Renal cortical epithelial cell (primary cell): ENCODE measurements at regions not wholly inside any gene's neighbourhood (a gene's known extent, or its start where the extent isn't known, plus 50 kb on each side); places are given as distances from the start of the nearest gene placed in this dataset.
"Not testable (repeated sequence)": the region's sequence is repeated elsewhere in the genome, so short reads cannot be mapped to it uniquely, and the experiment has no call there.

Experiments used
- DNase-seq: peaks from one replicate; pipeline ENCODE4 v3.0.0-alpha.2; 2011; ENCODE audit warnings: low read depth

DNA sequence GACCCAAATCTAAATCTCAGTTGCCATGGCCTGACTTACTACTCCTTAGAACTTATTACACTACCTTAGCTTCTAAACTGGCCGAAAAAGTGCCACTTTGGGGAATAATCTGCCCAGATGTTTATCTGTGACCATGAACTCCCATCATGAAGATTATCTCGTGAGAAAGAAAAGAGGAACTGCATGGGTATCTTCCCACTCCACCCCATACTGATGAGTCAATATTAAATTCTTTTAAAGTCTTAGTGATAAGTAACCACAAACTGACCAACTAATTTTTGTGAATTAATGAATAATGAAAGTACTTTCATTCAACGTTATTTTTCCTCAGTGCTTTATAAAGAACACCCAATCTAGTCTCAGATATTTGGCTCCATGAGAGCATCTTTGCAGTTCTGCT is 493.5 kb downstream of the EBF1 start:
- DNase-seq: no peak

DNA sequence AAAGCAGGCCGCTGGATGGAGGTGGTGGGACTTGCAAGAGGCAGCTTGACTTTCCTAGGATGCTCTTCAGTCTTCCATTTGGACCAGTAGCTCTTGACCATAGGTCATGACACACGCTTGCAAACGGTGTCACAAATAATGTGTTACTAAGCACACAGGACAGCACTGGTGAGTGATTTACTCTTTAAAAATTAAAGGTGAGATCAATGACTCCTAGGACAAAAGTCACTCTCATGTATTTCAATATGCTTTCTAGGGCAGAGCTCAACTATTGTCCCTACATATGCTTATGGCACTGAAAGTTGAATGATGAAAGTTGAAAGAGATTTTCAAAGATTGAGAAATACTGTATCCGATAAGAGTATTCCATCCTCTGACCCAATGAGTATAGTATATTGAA is 496.7 kb downstream of the EBF1 start:
- DNase-seq: no peak

DNA sequence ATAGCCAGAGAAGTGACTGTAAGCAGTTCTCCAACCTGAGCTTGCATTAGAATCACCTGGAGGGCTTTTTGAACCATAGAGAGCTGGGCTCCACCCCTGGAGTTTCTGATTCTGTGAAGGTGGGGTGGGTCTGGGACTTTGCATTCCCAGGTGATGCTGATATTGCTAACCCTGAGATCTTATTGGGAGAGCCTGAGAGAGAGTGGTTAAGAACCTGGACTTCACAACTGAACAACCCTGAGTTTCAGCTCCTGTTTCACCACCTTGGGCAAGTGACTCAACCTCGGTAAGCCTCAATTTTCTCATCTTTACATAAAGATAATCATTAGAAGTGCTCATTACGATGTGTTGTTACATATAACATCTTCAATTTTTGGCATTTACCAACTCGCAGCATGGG is 498.6 kb downstream of the EBF1 start:
- DNase-seq: no peak

DNA sequence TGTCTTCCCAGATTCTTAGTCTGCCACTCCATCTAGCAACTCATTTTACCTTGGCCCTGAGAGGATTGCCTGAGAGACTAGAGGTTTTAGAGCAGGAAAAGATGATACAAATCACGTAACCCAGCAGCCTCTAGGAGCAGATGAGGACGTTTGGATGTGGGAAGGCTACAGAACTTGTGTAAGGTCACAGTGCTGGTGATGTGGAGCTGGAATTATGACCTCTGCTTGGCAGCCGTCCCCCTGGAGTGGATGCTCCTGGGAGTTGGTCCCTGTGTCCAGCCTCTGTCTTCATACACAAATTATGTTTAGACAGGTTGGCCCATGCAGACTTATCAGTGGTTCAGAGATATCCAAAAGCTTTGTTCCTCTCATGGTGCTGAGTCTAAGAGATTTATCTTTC is 499.0 kb downstream of the EBF1 start:
- no peak for DNase-seq

DNA sequence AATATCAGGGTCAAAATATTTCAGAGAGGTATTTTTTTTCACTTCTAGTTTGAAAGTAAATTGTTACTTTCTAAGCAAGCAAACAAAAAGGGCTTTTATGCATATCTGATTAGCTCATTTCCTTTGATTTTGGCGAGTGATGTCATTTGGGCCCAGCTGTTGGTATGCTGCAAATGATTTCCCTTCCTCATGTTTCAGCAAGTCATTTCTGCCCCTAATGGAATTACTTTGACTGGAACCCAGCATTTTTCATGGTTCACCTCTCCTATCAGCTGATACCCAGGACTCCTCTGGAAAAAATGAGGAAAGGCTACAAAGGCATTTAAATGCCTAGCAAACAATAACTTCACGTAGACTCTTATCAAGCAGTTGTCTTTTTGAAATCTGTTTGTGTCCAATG is 500.6 kb downstream of the EBF1 start:
- no peak for DNase-seq

DNA sequence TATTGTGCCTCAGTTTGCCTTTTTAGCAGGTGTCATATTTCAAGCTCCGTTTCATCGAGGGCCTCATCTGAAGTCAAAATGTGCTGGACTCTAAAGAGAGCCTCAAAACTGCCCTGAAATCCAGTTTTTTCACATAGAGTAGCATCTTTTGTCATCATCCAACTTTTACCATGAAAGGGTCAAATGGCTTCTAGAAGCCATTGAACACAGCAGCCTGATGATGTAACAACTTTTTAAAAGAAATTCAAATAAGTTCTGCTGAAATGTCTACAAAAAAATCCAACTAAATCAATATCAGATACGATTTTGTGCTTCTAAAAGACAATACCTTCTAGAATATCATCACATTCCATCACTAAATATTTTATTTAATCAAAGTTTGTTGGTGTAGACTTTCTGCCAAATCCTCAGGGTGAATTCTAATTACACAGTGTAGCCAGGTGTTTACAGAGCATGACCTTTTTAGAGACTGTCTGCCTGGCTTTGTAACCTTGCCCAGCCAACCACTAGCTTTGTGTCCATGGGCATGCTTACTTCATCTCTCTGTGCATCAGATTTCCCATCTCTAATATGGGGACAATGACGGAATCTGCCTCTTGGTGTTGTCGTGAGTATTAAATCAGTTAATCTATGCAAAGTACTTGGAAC is 505.0 kb downstream of the EBF1 start:
- DNase-seq: no peak

DNA sequence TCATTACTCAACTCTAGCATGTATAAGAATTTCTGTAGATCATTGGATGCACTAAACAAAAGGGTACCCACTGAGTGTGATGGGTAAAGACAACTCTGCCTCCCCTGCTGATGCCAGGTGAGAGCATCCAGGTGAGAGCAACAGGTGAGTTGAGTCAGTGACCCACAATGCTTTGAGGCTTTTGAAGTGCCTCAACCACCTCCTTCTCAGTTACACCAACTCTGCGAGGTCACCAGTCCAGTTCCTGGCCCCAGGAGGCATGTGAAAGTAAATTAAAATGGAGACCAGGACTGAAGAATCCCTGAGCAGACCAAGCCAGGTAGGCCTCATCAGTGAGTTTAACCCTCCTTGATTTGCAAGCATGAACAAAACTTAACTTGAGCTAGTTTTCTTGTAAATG is 505.8 kb downstream of the EBF1 start:
- DNase-seq: no peak

DNA sequence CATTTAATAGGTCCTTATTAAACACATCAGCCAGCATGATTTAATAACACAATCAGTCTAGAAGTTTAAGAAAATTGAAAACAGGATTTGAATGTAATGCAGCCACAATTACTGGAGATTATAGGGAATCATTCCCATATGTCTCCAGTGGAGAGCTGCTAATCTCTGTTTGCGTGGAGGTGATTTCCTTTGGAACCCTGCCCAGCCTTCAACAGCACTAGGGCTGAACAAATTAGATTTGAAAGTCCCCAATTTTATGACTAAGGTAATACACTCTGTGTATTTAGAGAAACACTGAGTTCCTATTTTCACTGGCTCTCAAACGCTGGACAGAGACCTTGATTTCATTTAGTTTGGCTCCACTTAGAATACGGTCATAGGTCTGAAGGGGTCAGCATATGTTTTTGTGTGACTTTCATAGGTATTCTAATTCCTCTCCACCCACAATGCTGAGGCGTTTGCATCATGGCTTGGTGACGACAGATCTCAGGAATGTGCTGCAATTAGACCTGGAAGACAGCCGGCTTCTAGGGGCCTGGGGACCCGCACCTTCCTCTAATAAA is 508.3 kb downstream of the EBF1 start:
- DNase-seq: peak; percentile 16

DNA sequence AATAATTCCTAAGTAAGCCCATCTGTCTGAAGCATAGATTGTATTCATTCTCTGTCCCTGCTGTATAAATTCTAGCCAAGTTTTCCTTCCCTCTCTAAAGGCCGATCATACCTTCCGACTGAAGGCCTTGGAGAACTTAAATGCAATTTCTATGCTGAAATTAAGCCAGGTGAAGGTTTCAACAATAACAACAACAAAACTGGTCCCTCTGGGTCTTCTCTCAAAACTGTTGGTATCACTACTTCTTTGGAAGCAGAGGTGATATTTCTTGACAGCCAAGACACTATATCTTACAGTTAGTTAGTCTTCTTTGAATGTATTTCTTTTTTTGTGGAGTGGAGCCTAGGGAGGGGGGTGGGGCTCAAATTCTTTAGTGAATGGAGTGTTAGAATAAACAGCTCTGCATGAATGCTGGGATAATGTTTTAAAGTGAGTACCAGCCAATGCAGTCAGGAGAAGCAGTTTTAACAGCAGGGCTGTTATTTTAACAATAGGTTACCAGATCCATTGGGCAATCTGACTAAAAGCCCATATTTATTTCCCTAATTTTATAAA is 508.9 kb downstream of the EBF1 start:
- no peak for DNase-seq

DNA sequence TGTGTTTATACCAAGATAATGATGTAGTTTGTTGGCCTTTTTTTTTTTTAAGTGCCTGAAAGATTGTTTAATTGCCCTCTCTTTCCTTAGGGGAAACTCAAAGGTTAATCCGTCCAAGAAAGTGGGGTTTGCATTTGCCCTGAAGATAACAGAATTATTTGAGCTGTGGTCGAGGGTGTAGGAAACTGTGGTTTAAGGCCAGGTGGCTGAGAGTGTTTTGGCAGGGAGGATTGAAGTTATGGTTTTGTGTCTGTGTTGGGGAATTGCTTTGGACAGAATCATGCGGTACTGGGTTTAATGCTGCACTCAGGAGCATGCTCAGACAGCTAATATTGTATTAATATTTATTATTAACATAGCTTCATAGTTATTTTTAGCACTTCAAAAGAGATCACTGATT is 509.8 kb downstream of the EBF1 start:
- no peak for DNase-seq

DNA sequence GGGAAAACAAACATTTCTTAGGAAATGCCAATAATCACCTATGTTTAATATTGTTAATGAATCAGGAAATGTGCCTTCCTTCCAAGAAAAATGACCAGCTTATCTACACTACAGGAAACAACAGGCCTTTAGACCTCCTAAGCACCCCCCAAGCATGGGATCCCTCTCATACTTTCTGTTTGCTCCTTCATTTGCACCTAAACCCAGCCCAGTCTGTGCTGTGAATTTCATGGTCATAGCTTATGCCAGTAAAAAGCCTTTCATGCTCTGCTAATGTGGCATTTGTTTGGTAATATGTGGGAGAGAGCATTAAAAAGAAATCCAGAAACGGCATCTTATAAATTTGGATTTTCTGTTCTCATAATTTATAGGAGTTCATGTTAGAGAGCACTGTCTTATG is 511.1 kb downstream of the EBF1 start:
- DNase-seq: no peak

DNA sequence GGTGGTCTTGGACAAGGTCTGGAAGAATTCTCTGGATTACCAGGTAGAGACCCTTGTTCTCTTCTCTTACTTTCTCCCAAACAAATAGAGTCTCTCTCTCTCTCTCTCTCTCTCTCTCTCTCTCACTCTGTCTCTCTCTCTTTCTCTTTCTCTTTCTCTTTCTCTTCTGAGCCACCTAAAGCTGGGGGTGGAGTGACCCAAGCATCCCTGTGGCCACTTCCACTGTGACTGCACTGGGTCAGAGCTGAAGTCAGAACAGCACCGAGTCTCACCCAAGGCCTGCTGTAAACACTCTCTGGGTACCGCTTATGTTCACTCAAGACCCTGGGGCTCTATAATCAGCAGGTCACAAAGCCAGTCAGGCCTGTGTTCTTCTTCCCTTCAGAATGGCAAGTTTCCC is 513.7 kb downstream of the EBF1 start:
- no peak for DNase-seq

DNA sequence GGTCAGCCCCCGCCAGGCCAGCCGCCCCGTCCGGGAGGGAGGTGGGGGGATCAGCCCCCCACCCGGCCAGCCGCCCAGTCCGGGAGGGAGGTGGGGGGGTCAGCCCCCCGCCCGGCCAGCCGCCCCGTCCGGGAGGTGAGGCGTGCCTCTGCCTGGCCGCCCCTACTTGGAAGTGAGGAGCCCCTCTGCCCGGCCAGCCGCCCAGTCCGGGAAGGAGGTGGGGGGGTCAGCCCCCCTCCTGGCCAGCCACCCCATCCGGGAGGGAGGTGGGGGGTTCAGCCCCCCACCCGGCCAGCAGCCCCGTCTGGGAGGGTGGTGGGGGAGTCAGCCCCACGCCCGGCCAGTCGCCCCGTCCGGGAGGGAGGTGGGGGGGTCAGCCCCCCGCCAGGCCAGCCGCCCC is 517.0 kb downstream of the EBF1 start:
- DNase-seq: not testable (repeated sequence)

DNA sequence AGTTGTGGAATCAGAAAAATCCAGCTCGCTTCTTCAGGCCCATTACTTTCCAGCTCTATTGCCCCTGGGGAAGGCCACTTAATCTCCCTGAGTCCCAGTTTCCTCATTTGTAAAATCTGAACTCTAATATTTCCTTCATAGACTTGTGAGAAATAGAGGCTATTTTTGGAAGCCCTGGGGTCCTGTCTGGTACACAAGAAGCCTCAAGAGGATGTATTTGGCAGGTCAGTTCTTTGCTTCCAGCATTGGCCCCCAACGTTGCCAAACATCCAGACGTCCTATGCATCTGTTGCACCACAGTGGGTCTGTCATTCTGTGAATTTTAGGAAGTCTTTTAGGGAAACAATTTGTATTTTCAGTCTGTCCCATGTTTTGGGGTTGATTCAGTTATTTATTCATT is 525.9 kb downstream of the EBF1 start:
- DNase-seq: no peak

DNA sequence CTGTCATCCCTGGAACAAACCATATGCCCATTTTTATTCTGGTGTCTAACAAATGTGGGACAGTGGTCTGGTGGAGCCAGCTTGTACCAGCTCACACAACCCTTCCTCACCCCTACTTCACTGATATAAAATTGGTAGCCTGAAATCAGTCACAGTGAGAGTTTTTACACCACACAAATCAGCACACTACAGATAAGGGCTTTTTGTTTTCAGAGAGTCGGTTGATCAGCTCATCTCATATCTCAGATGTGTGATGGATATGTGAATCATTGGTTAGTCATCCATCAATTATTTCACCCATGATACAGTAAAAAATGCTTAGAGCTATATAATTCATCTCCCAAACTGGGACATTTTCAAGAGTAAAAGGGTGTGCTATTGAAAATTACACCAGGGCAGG is 529.2 kb downstream of the EBF1 start:
- DNase-seq: no peak

DNA sequence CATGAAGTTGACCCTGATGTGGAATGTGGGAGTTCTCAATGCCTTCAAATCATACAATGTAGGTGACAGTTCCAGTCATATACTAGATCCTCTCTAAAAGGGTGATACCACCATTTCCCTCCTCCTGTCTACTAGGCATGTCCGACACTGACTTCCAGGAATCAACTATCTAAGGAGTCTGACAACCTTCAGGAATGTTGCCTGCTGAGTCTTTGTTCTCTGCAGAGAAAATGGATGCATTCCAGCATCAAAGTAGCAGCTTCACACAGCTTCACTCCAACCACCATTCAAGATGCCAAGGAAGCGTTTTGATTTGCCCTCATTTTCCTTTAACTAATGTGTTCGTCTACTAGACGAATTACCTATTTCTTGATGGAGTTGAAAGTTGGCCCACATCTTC is 530.2 kb downstream of the EBF1 start:
- no peak for DNase-seq

DNA sequence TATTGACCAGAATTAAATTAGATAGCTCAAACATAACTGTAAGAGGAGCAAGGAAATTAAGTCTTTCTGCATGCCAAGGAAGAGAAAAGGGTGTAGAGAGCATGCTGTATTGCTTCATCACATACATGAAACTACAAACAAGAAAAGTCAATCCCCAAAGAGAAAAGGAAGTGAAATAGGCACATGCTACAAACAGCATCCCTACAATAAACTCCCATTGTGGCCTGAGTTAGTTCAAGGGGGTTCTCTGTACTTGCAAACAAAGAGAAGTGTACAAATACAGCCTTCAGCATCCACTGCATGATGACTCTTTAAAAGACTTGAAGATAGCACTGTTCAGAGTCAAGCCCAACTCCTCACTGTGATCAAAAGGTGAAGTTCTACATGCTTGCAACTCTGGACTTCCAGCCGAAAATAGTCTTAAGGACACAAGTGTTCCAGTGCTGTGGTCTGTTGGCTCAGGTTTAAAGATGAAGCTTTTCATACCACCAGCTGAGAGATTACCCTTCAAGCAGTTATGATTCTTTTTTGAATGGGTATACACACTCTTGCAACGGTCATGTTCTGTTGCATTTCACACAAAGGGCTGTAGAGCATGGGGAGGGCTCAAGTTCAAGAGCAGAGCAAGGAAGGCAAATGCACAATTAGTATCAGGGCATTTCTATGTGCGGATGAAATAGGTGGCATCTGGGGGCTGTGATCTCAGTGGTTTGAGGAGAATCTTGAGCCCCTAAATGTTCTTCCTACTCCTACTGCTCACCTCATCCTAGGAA is 534.5 kb downstream of the EBF1 start:
- DNase-seq: no peak

DNA sequence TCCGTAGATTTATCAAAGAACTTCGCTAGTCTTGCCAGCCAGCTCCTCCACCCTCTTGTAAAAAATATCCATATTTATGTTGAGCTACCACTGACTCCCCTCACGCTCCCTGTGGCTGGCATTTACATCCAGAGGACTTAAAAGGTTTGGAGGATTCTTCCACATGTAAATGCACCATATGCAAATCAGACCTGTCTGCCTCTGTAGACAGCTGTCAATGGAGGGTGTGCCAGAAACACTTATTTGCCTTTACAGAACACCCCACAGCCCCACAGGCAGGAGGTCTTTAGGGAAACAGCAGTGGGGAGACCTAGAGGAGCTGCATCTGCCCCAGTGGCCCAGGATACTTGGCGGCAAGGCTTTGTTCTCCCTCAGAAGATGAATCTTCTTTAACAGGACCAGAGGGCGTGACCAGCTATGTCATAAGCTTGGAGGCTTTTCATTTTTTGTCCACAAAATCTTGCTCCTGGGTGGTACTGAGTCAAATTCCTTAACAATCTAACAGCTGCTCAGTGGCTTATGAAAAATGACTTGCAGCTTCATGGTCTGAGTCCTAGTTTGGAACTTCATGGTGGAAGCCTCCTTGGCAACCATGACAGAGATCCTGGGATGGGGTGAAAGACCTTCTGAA is 535.8 kb downstream of the EBF1 start:
- DNase-seq: no peak

DNA sequence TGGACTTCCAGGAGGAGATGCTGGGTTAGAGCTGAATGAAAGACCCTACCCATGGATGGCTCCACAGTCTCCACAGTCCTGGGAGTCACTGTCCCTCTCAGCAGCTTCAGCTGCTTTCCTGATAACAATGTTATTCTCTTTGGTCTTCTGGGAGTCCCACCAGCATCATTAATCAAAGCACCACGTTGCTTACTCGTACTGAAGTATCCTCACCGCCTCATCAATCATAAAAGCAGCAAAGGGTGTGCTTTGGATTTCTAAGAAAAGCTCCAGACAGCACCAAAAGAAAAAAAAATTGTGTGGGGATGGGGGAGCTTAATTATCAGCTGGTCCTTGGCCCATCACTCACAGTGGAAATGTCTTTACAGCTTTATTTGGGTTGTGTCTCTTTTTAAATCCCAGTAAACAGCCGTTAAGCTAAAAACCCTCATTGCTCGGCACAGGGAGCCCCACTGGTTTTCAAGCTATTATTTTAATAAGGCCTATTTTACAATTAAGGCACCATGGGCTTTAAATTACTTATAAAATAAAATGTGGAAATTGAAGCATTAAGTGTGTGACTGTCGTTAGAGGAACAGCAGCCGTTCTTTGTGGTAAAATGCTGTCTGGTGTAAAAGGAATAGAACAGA is 538.0 kb downstream of the EBF1 start:
- no peak for DNase-seq

DNA sequence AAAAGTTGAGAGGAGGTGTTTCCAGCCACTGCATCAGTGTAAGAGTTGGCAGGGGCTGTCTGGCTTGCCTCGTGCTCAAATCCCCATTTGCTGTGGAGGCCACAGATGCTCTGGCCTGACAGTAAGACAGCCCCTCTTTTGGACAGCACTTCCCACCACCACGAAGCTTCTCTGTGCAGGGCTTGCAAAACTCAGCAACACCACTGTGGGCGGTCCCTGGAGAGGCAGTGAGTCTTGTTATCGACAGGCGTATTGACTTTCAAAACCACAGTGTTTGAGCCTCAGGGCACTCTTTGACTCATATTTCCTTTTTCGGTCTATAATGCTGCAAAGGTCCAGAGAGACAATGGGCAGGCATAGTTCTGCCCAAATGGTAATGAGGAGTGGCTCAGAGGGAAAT is 539.5 kb downstream of the EBF1 start:
- no peak for DNase-seq

DNA sequence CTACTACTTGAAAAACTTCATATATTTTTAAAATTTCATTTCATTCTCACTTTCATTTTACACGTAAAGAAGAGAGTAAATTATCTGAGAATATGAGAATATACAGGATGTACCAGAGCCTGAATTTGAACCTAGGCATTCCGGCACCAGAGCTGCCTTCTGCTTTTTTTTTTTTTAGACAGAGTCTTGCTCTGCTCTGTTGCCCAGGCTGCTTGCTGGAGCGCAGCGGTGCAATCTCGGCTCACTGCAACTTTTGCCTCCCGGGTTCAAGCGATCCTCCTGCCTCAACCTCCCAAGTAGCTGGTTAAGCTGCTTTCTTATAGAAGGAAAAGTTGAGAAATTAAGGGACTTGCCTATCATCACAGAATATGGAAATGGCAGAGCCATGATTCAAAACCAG is 540.1 kb downstream of the EBF1 start:
- no peak for DNase-seq

DNA sequence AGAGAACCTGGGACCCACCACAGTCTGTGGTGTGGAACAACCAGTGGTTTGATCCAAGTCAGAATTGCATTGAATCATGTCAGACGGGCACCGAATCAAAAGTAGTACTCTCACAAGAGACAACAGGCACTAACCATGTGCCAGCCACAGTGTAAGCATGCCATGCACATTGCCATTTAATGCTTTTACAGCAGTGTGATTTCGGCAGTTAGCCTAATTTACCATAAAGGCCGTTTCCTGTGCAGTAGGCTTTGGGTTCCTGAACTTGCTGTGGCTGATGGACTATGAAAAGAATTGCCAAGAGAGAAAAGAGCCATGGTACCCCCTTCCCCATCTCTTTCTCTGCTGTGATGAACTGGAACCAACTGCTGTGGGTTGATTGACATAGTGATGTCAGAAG is 540.6 kb downstream of the EBF1 start:
- DNase-seq: no peak
